WTC11 (cell line): ENCODE measurements at regions not wholly inside any gene's neighbourhood (a gene's known extent, or its start where the extent isn't known, plus 50 kb on each side); places are given as distances from the start of the nearest gene placed in this dataset.
"Not testable (repeated sequence)": the region's sequence is repeated elsewhere in the genome, so short reads cannot be mapped to it uniquely, and the experiment has no call there.

Source experiments
- TF ChIP-seq, protein P1 (sequence below): fragments of 200-600 bp; IDR thresholded peaks from 2 replicates; pipeline ENCODE4 v1.8.0; 2022; ENCODE audit warnings: antibody characterized with exemption
- TF ChIP-seq, protein P2 (sequence below): sonication (generic); formaldehyde crosslinking; IDR thresholded peaks from 2 replicates; pipeline ENCODE4 v1.8.1; 2023; ENCODE audit warnings: mild to moderate bottlenecking, moderate library complexity, missing genetic modification reagents

DNA sequence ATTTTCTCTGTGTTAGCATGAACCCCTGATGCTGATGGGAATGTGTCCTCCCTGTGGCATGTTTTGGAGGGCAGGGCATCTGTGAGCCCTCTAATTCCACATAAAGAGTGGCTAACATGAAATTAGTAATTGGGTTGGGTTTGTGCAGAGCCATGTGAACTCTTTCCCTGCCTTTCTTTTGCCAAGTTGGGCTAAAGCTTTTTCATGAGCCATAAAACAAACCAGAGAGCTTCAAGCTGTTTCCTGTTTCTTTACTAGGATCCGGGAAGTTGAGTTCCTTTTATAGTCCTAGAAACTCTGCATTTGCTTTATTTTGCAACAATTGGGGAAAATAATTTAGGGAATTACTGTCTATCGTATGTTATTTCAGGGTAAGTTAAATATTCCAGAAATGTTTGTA lies 247.1 kb downstream of the RTP5 start:
- TF ChIP-seq, protein P1, sequence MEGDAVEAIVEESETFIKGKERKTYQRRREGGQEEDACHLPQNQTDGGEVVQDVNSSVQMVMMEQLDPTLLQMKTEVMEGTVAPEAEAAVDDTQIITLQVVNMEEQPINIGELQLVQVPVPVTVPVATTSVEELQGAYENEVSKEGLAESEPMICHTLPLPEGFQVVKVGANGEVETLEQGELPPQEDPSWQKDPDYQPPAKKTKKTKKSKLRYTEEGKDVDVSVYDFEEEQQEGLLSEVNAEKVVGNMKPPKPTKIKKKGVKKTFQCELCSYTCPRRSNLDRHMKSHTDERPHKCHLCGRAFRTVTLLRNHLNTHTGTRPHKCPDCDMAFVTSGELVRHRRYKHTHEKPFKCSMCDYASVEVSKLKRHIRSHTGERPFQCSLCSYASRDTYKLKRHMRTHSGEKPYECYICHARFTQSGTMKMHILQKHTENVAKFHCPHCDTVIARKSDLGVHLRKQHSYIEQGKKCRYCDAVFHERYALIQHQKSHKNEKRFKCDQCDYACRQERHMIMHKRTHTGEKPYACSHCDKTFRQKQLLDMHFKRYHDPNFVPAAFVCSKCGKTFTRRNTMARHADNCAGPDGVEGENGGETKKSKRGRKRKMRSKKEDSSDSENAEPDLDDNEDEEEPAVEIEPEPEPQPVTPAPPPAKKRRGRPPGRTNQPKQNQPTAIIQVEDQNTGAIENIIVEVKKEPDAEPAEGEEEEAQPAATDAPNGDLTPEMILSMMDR, result not testable (repeated sequence)
- TF ChIP-seq, protein P2, sequence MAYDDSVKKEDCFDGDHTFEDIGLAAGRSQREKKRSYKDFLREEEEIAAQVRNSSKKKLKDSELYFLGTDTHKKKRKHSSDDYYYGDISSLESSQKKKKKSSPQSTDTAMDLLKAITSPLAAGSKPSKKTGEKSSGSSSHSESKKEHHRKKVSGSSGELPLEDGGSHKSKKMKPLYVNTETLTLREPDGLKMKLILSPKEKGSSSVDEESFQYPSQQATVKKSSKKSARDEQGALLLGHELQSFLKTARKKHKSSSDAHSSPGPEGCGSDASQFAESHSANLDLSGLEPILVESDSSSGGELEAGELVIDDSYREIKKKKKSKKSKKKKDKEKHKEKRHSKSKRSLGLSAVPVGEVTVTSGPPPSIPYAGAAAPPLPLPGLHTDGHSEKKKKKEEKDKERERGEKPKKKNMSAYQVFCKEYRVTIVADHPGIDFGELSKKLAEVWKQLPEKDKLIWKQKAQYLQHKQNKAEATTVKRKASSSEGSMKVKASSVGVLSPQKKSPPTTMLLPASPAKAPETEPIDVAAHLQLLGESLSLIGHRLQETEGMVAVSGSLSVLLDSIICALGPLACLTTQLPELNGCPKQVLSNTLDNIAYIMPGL (CRISPR knock-in tag), result not testable (repeated sequence)
